Caco-2 (cell line): ENCODE measurements at regions not wholly inside any gene's neighbourhood (a gene's known extent, or its start where the extent isn't known, plus 50 kb on each side); places are given as distances from the start of the nearest gene placed in this dataset.
"Not testable (repeated sequence)": the region's sequence is repeated elsewhere in the genome, so short reads cannot be mapped to it uniquely, and the experiment has no call there.

Experiments
- BruUV-seq: library from RNA; stranded (reverse); fragments of 400-500 nt; replicated peaks from 2 replicates; lab custom pipeline; 2021; lab: Mats Ljungman, UMichigan
- CTCF ChIA-PET: fragments of 300-600 bp; sonication (Branson Sonifier 250); formaldehyde crosslinking; loops from one replicate; lab custom pipeline; 2022; ENCODE audit warnings: antibody characterized with exemption; lab: Charles Lee
- POLR2A ChIA-PET: fragments of 300-600 bp; sonication (Branson Sonifier 250); formaldehyde crosslinking; loops from one replicate; lab custom pipeline; 2022; ENCODE audit warnings: antibody characterized with exemption; lab: Charles Lee
- DNase-seq, 2 experiments: peaks; one replicate each; pipeline versions ENCODE4 v3.0.0 to v3.0.0-alpha.2; 2020 to 2022
- H3K27me3 ChIP-seq: replicated peaks from 2 replicates; pipeline ENCODE4 v1.6.0; 2011; ENCODE audit warnings: low read length; ENCODE audit not compliant: control insufficient read depth, insufficient read depth
- H3K36me3 ChIP-seq: 2 replicates; pipeline ENCODE4 v1.5.1; 2011; ENCODE audit warnings: low read length; ENCODE audit not compliant: control insufficient read depth, insufficient read depth
- H3K4me1 ChIP-seq: fragments of 250-450 bp; sonication (Bioruptor Pico); 2 replicates; pipeline ENCODE4 v1.5.1; 2020; ENCODE audit warnings: mild to moderate bottlenecking
- H3K4me3 ChIP-seq: 2 replicates; pipeline ENCODE4 v1.5.1; 2011; ENCODE audit warnings: low read depth, mild to moderate bottlenecking, control low read depth, low read length
- H3K9me3 ChIP-seq: fragments of 250-450 bp; sonication (Bioruptor Pico); 2 replicates; pipeline ENCODE4 v1.5.1; 2020; ENCODE audit warnings: mild to moderate bottlenecking, moderate library complexity
- H3K27ac Mint-ChIP-seq: one replicate; pipeline ENCODE4 v1.8.0; 2022; ENCODE audit warnings: mixed read lengths; ENCODE audit not compliant: unreplicated experiment
- H3K27me3 Mint-ChIP-seq: one replicate; pipeline ENCODE4 v1.8.0; 2022; ENCODE audit warnings: mixed read lengths; ENCODE audit not compliant: insufficient read depth, unreplicated experiment
- H3K36me3 Mint-ChIP-seq: one replicate; pipeline ENCODE4 v1.8.0; 2022; ENCODE audit warnings: mild to moderate bottlenecking, mixed read lengths; ENCODE audit not compliant: insufficient read depth, unreplicated experiment
- H3K4me1 Mint-ChIP-seq: one replicate; pipeline ENCODE4 v1.8.0; 2022; ENCODE audit warnings: low read depth, mixed read lengths; ENCODE audit not compliant: unreplicated experiment
- H3K4me3 Mint-ChIP-seq: one replicate; pipeline ENCODE4 v1.8.0; 2022; ENCODE audit warnings: mild to moderate bottlenecking, moderate library complexity, mixed read lengths; ENCODE audit not compliant: unreplicated experiment
- H3K9me3 Mint-ChIP-seq: one replicate; pipeline ENCODE4 v1.8.0; 2022; ENCODE audit warnings: mixed read lengths; ENCODE audit not compliant: unreplicated experiment
- CTCF ChIP-seq, 2 experiments: fragments of 200-600 bp in 1 of 2; IDR thresholded peaks; 1 replicate in 1 of 2; 2 replicates in 1 of 2; pipeline versions ENCODE4 v1.5.1 to v1.8.0; 2011 to 2022; ENCODE audit warnings: antibody characterized with exemption in 1 of 2, control low read depth in 1 of 2, inconsistent platforms in 1 of 2, low read depth in 1 of 2, low read length in 1 of 2, mild to moderate bottlenecking in 1 of 2, moderate library complexity in 1 of 2; ENCODE audit not compliant: insufficient read depth in 1 of 2, severe bottlenecking in 1 of 2, unreplicated experiment in 1 of 2
- intact Hi-C: fragments of 100-400 bp; cut with micrococcal nuclease; formaldehyde crosslinking; loops from one replicate; pipeline ENCODE4 v1.10.0; 2022; ENCODE audit not compliant: unreplicated experiment

- Mint-ChIP-seq H3K27me3 (no peaks in the 10 kb centered on the region), H3K9me3 (no peaks in the 10 kb centered on the region), H3K4me1 (no peaks in the 10 kb centered on the region), H3K4me3 (no peak overlapping the region), H3K36me3 (no peaks in the 10 kb centered on the region), H3K27ac (no peak overlapping the region)
- BruUV-seq, result no TSS peak
- intact Hi-C loops, result no loop called here
- Histone ChIP-seq H3K36me3 (no peaks in the 10 kb centered on the region), H3K9me3 (no peaks in the 10 kb centered on the region), H3K4me1 (peaks cover 10% of the 10 kb centered on the region), H3K4me3 (no peak overlapping the region), H3K27me3 (no peaks in the 10 kb centered on the region)
- CTCF ChIA-PET, result no interaction called here
- POLR2A ChIA-PET, result no interaction called here
- peak in 1 of 2 experiments; percentile 12 for DNase-seq
- no peak for TF ChIP-seq CTCF (IDR thresholded peaks at IDR 0.05; ENCODE audit: insufficient read depth in 1 of 2, low read depth in 1 of 2, low read length in 1 of 2, severe bottlenecking in 1 of 2, unreplicated experiment in 1 of 2)
Observed at GRCh38 chr7:92909686-92910475, 73.5 kb upstream of the CDK6 start.

- H3K4me1 Mint-ChIP-seq, result peaks cover 7% of the 10 kb centered on the region
- ChIA-PET POLR2A (no interaction called here), CTCF (no interaction called here)
- H3K4me3 Mint-ChIP-seq, result no peak overlapping the region
- Histone ChIP-seq H3K36me3 (no peaks in the 10 kb centered on the region), H3K27me3 (no peaks in the 10 kb centered on the region), H3K9me3 (no peaks in the 10 kb centered on the region; the same call in 1 of the 2 replicates), H3K4me3 (no peak overlapping the region), H3K4me1 (0 out of 2 replicates have a peak, but pooled peaks cover 3% of the 10 kb centered on the region)
- H3K36me3 Mint-ChIP-seq, result no peaks in the 10 kb centered on the region
- BruUV-seq, result no TSS peak
- no peak for DNase-seq
- H3K27ac Mint-ChIP-seq, result no peak overlapping the region
- TF ChIP-seq CTCF (IDR thresholded peaks at IDR 0.05; ENCODE audit: insufficient read depth in 1 of 2, low read depth in 1 of 2, low read length in 1 of 2, severe bottlenecking in 1 of 2, unreplicated experiment in 1 of 2), result no peak
- intact Hi-C loops, result no loop called here
- no peaks in the 10 kb centered on the region for H3K27me3 Mint-ChIP-seq
- H3K9me3 Mint-ChIP-seq, result peaks cover 10% of the 10 kb centered on the region
Observed at GRCh38 chr7:92904244-92905131, 68.1 kb upstream of the CDK6 start.

- Histone ChIP-seq H3K27me3 (no peaks in the 10 kb centered on the region), H3K9me3 (peaks cover 4% of the 10 kb centered on the region), H3K4me1 (0 out of 2 replicates have a peak, but pooled peaks cover 3% of the 10 kb centered on the region), H3K36me3 (no peaks in the 10 kb centered on the region), H3K4me3 (no peak overlapping the region)
- no peak overlapping the region for H3K27ac Mint-ChIP-seq
- intact Hi-C loops, result no loop called here
- BruUV-seq, result no TSS peak
- ChIA-PET POLR2A (no interaction called here), CTCF (no interaction called here)
- H3K36me3 Mint-ChIP-seq, result no peaks in the 10 kb centered on the region
- no peak for DNase-seq
- no peak overlapping the region for H3K4me3 Mint-ChIP-seq
- H3K9me3 Mint-ChIP-seq, result peaks cover 50% of the 10 kb centered on the region
- H3K27me3 Mint-ChIP-seq, result no peaks in the 10 kb centered on the region
- TF ChIP-seq CTCF (IDR thresholded peaks at IDR 0.05; ENCODE audit: insufficient read depth in 1 of 2, low read depth in 1 of 2, low read length in 1 of 2, severe bottlenecking in 1 of 2, unreplicated experiment in 1 of 2), result no peak
- peaks cover 5% of the 10 kb centered on the region for H3K4me1 Mint-ChIP-seq
Observed at GRCh38 chr7:92898798-92899197, 62.4 kb upstream of the CDK6 start.

- H3K9me3 Mint-ChIP-seq, result peaks cover 43% of the 10 kb centered on the region
- DNase-seq, BruUV-seq, H3K27me3 ChIP-seq, H3K36me3 Mint-ChIP-seq, CTCF ChIA-PET, H3K27me3 Mint-ChIP-seq, H3K4me1 ChIP-seq, H3K27ac Mint-ChIP-seq, H3K4me3 Mint-ChIP-seq, H3K36me3 ChIP-seq, H3K4me1 Mint-ChIP-seq, H3K4me3 ChIP-seq, POLR2A ChIA-PET, H3K9me3 ChIP-seq, intact Hi-C loops: not testable (repeated sequence)
Observed at GRCh38 chr7:92894857-92895256, 58.5 kb upstream of the CDK6 start.
